ENCODE measurements at regions not wholly inside any gene's neighbourhood (a gene's known extent, or its start where the extent isn't known, plus 50 kb on each side); places are given as distances from the start of the nearest gene placed in this dataset.

GRCh38 chr10:131795761-131796160, 105.0 kb upstream of the PPP2R2D start:
- TF ChIP-seq CTCF (IDR thresholded peaks at IDR 0.05) (no peak), POLR2A (IDR thresholded peaks at IDR 0.05) (no peak), POLR2AphosphoS5 (IDR thresholded peaks at IDR 0.05) (no peak)
